ENCODE measurements at regions not wholly inside any gene's neighbourhood (a gene's known extent, or its start where the extent isn't known, plus 50 kb on each side); places are given as distances from the start of the nearest gene placed in this dataset.
"Not testable (repeated sequence)": the region's sequence is repeated elsewhere in the genome, so short reads cannot be mapped to it uniquely, and the experiment has no call there.

GRCh38 chr6:43883847-43884651 is 114.0 kb downstream of the VEGFA start:
- H3K9me3 ChIP-seq = no peaks in the 10 kb centered on the region
- DNase-seq (peak in 1 of 35 experiments; percentile 5), ATAC-seq (replicated peaks in 1 of 4) (no peak)
- Mint-ChIP-seq H3K27ac (no peak overlapping the region), H3K36me3 (no peaks in the 10 kb centered on the region), H3K4me1 (no peaks in the 10 kb centered on the region), H3K4me3 (no peak overlapping the region), H3K9me3 (no peaks in the 10 kb centered on the region), H3K27me3 (peaks cover 9 to 18% of the 10 kb centered on the region in 2 donors)
- no peak overlapping the region for H3K4me3 ChIP-seq (ENCODE audit: control insufficient read depth in 1 of 2, extremely low read depth in 1 of 2, low read length in 1 of 2)
- H3K4me1 ChIP-seq (ENCODE audit: control insufficient read depth in 1 of 2, extremely low read depth in 1 of 2, insufficient read depth in 2 of 2, low read length in 2 of 2) = no peaks in the 10 kb centered on the region
- peaks cover 0 to 23% of the 10 kb centered on the region in 2 experiments for H3K27me3 ChIP-seq (replicated peaks in 1 of 2; ENCODE audit: control insufficient read depth in 2 of 2, extremely low read depth in 1 of 2, insufficient read depth in 2 of 2, low read length in 1 of 2)
- POLR2A ChIA-PET = no interaction called here
- WGBS (ENCODE audit: insufficient coverage) = 82% methylated on average over 6 of the region's 7 CpGs
- H3K36me3 ChIP-seq (ENCODE audit: control insufficient read depth in 2 of 2, extremely low read depth in 1 of 2, insufficient read depth in 1 of 2, low read length in 1 of 2) = no peaks in the 10 kb centered on the region
- CTCF ChIA-PET = no interaction called here
- no peak overlapping the region for H3K27ac ChIP-seq (ENCODE audit: low read length)

GRCh38 chr6:43882690-43883448 is 112.9 kb downstream of the VEGFA start:
- H3K4me1 ChIP-seq (ENCODE audit: control insufficient read depth in 1 of 2, extremely low read depth in 1 of 2, insufficient read depth in 2 of 2, low read length in 2 of 2); ATAC-seq (replicated peaks in 1 of 4); DNase-seq; H3K9me3 Mint-ChIP-seq; CTCF ChIA-PET; H3K4me3 ChIP-seq (ENCODE audit: control insufficient read depth in 1 of 2, extremely low read depth in 1 of 2, low read length in 1 of 2); H3K4me1 Mint-ChIP-seq; H3K27ac Mint-ChIP-seq; H3K36me3 ChIP-seq (ENCODE audit: control insufficient read depth in 2 of 2, extremely low read depth in 1 of 2, insufficient read depth in 1 of 2, low read length in 1 of 2); POLR2A ChIA-PET; H3K9me3 ChIP-seq; H3K27me3 Mint-ChIP-seq; H3K27ac ChIP-seq (ENCODE audit: low read length); H3K36me3 Mint-ChIP-seq; H3K4me3 Mint-ChIP-seq: not testable (repeated sequence)
- peaks cover 0 to 12% of the 10 kb centered on the region in 2 experiments for H3K27me3 ChIP-seq (replicated peaks in 1 of 2; ENCODE audit: control insufficient read depth in 2 of 2, extremely low read depth in 1 of 2, insufficient read depth in 2 of 2, low read length in 1 of 2)
- WGBS (ENCODE audit: insufficient coverage) = 100% methylated on average over 3 of the region's 9 CpGs

GRCh38 chr6:43880236-43881137 is 110.5 kb downstream of the VEGFA start:
- H3K4me3 Mint-ChIP-seq = no peak overlapping the region
- no peaks in the 10 kb centered on the region for H3K4me1 Mint-ChIP-seq
- DNase-seq (no peak), ATAC-seq (replicated peaks in 1 of 4) (no peak)
- no CpG with 5 or more reads among the region's 6 CpGs for WGBS (ENCODE audit: insufficient coverage)
- Histone ChIP-seq H3K4me3 (ENCODE audit: control insufficient read depth in 1 of 2, extremely low read depth in 1 of 2, low read length in 1 of 2) (no peak overlapping the region), H3K27ac (ENCODE audit: low read length) (no peak overlapping the region), H3K9me3 (no peaks in the 10 kb centered on the region), H3K4me1 (ENCODE audit: control insufficient read depth in 1 of 2, extremely low read depth in 1 of 2, insufficient read depth in 2 of 2, low read length in 2 of 2) (no peaks in the 10 kb centered on the region), H3K36me3 (ENCODE audit: control insufficient read depth in 2 of 2, extremely low read depth in 1 of 2, insufficient read depth in 1 of 2, low read length in 1 of 2) (no peaks in the 10 kb centered on the region), H3K27me3 (replicated peaks in 1 of 2; ENCODE audit: control insufficient read depth in 2 of 2, extremely low read depth in 1 of 2, insufficient read depth in 2 of 2, low read length in 1 of 2) (peaks cover 0 to 11% of the 10 kb centered on the region in 2 experiments)
- CTCF ChIA-PET = no interaction called here
- POLR2A ChIA-PET = interaction anchor here in 1 of 2 donors (0.5 to 0.6 kb wide), 2 partner anchors 32 to 92 kb away, joined by 3 to 12 read pairs; no protein-coding TSS in a partner anchor
- H3K36me3 Mint-ChIP-seq = no peaks in the 10 kb centered on the region
- no peak overlapping the region for H3K27ac Mint-ChIP-seq
- no peaks in the 10 kb centered on the region for H3K27me3 Mint-ChIP-seq
- H3K9me3 Mint-ChIP-seq = no peaks in the 10 kb centered on the region

GRCh38 chr6:43879722-43880121 is 109.7 kb downstream of the VEGFA start:
- no peaks in the 10 kb centered on the region for H3K4me1 Mint-ChIP-seq
- no peak overlapping the region for H3K27ac Mint-ChIP-seq
- H3K9me3 Mint-ChIP-seq = no peaks in the 10 kb centered on the region
- Histone ChIP-seq H3K27ac (ENCODE audit: low read length) (no peak overlapping the region), H3K4me3 (ENCODE audit: control insufficient read depth in 1 of 2, extremely low read depth in 1 of 2, low read length in 1 of 2) (no peak overlapping the region), H3K36me3 (ENCODE audit: control insufficient read depth in 2 of 2, extremely low read depth in 1 of 2, insufficient read depth in 1 of 2, low read length in 1 of 2) (no peaks in the 10 kb centered on the region), H3K27me3 (replicated peaks in 1 of 2; ENCODE audit: control insufficient read depth in 2 of 2, extremely low read depth in 1 of 2, insufficient read depth in 2 of 2, low read length in 1 of 2) (peaks cover 0 to 13% of the 10 kb centered on the region in 2 experiments), H3K4me1 (ENCODE audit: control insufficient read depth in 1 of 2, extremely low read depth in 1 of 2, insufficient read depth in 2 of 2, low read length in 2 of 2) (no peaks in the 10 kb centered on the region), H3K9me3 (no peaks in the 10 kb centered on the region)
- WGBS (ENCODE audit: insufficient coverage) = 91% methylated on average over 3 of the region's 4 CpGs
- ATAC-seq (replicated peaks in 1 of 4) = no peak
- ChIA-PET POLR2A (no interaction called here), CTCF (no interaction called here)
- H3K27me3 Mint-ChIP-seq = no peaks in the 10 kb centered on the region
- H3K36me3 Mint-ChIP-seq = no peaks in the 10 kb centered on the region
- H3K4me3 Mint-ChIP-seq = no peak overlapping the region
- no peak for DNase-seq

GRCh38 chr6:43878823-43879495 is 108.9 kb downstream of the VEGFA start:
- Mint-ChIP-seq H3K27ac (no peak overlapping the region), H3K36me3 (no peaks in the 10 kb centered on the region), H3K27me3 (no peaks in the 10 kb centered on the region), H3K4me3 (no peak overlapping the region), H3K4me1 (no peaks in the 10 kb centered on the region), H3K9me3 (no peaks in the 10 kb centered on the region)
- H3K9me3 ChIP-seq = no peaks in the 10 kb centered on the region
- H3K27ac ChIP-seq (ENCODE audit: low read length) = no peak overlapping the region
- no peaks in the 10 kb centered on the region for H3K36me3 ChIP-seq (ENCODE audit: control insufficient read depth in 2 of 2, extremely low read depth in 1 of 2, insufficient read depth in 1 of 2, low read length in 1 of 2)
- POLR2A ChIA-PET = no interaction called here
- peaks cover 0 to 13% of the 10 kb centered on the region in 2 experiments for H3K27me3 ChIP-seq (replicated peaks in 1 of 2; ENCODE audit: control insufficient read depth in 2 of 2, extremely low read depth in 1 of 2, insufficient read depth in 2 of 2, low read length in 1 of 2)
- CTCF ChIA-PET = no interaction called here
- ATAC-seq (replicated peaks in 1 of 4) = no peak
- no peak for DNase-seq
- WGBS (ENCODE audit: insufficient coverage) = 77% methylated on average over 7 of the region's 11 CpGs
- no peaks in the 10 kb centered on the region for H3K4me1 ChIP-seq (ENCODE audit: control insufficient read depth in 1 of 2, extremely low read depth in 1 of 2, insufficient read depth in 2 of 2, low read length in 2 of 2)
- H3K4me3 ChIP-seq (ENCODE audit: control insufficient read depth in 1 of 2, extremely low read depth in 1 of 2, low read length in 1 of 2) = no peak overlapping the region

- Mint-ChIP-seq H3K27ac (no peak overlapping the region), H3K27me3 (no peaks in the 10 kb centered on the region), H3K4me1 (no peaks in the 10 kb centered on the region), H3K36me3 (no peaks in the 10 kb centered on the region), H3K4me3 (no peak overlapping the region), H3K9me3 (no peaks in the 10 kb centered on the region)
- no peak for ATAC-seq (replicated peaks in 1 of 4)
- 83% methylated on average over 1 of the region's 8 CpGs for WGBS (ENCODE audit: insufficient coverage)
- ChIA-PET POLR2A (no interaction called here), CTCF (no interaction called here)
- no peak overlapping the region for H3K4me3 ChIP-seq (ENCODE audit: control insufficient read depth in 1 of 2, extremely low read depth in 1 of 2, low read length in 1 of 2)
- H3K27ac ChIP-seq (ENCODE audit: low read length) = no peak overlapping the region
- DNase-seq = no peak
- no peaks in the 10 kb centered on the region for H3K36me3 ChIP-seq (ENCODE audit: control insufficient read depth in 2 of 2, extremely low read depth in 1 of 2, insufficient read depth in 1 of 2, low read length in 1 of 2)
- H3K9me3 ChIP-seq = no peaks in the 10 kb centered on the region
- no peaks in the 10 kb centered on the region for H3K4me1 ChIP-seq (ENCODE audit: control insufficient read depth in 1 of 2, extremely low read depth in 1 of 2, insufficient read depth in 2 of 2, low read length in 2 of 2)
- H3K27me3 ChIP-seq (replicated peaks in 1 of 2; ENCODE audit: control insufficient read depth in 2 of 2, extremely low read depth in 1 of 2, insufficient read depth in 2 of 2, low read length in 1 of 2) = peaks cover 0 to 13% of the 10 kb centered on the region in 2 experiments
Observed at GRCh38 chr6:43878127-43878634, 108.2 kb downstream of the VEGFA start.
